Tibial artery (tissue), 4 donors: ENCODE measurements at regions not wholly inside any gene's neighbourhood (a gene's known extent, or its start where the extent isn't known, plus 50 kb on each side); places are given as distances from the start of the nearest gene placed in this dataset.

ENCODE experiments used
- DNase-seq, 2 donors: peaks; one replicate each; pipeline ENCODE4 v3.0.0-alpha.2; 2019
- H3K27ac ChIP-seq, 2 donors: fragments of 200-600 bp; sonication (generic) in 1 of 2; 1 replicate in 1 of 2; 2 replicates in 1 of 2; pipeline ENCODE4 v1.5.1; 2018 to 2019; ENCODE audit warnings: mild to moderate bottlenecking in 1 of 2
- H3K27me3 ChIP-seq, 2 donors: fragments of 200-600 bp; sonication (generic) in 1 of 2; one replicate each; pipeline versions ENCODE4 v1.5.1 to v1.6.0; 2016 to 2019
- H3K36me3 ChIP-seq, 3 donors: fragments of 200-600 bp; sonication (generic) in 2 of 3; one replicate each; pipeline ENCODE4 v1.5.1; 2016 to 2019; ENCODE audit warnings: mild to moderate bottlenecking in 2 of 3
- H3K4me1 ChIP-seq, 4 donors: fragments of 200-600 bp; sonication (generic) in 2 of 4; 1 replicate in 3 of 4; 2 replicates in 1 of 4; pipeline ENCODE4 v1.5.1; 2016 to 2019
- H3K4me3 ChIP-seq, 2 donors: fragments of 200-600 bp; sonication (generic) in 1 of 2; 1 replicate in 1 of 2; 2 replicates in 1 of 2; pipeline ENCODE4 v1.5.1; 2018 to 2019; ENCODE audit warnings: mild to moderate bottlenecking in 2 of 2
- H3K9me3 ChIP-seq, 3 donors: fragments of 200-600 bp; sonication (generic) in 1 of 3; one replicate each; pipeline ENCODE4 v1.5.1; 2016 to 2019
- CTCF ChIP-seq, 2 experiments: fragments of 200-600 bp in 1 of 2; fragments of 450-650 bp in 1 of 2; IDR thresholded peaks; one replicate each; pipeline ENCODE4 v1.5.1; 2017 to 2019; ENCODE audit warnings: antibody characterized with exemption in 2 of 2, mild to moderate bottlenecking in 1 of 2, moderate library complexity in 1 of 2
- intact Hi-C: fragments of 100-400 bp; cut with DNase I; formaldehyde crosslinking; loops from one replicate; pipeline ENCODE4 v1.15.0; 2023; ENCODE audit warnings: low total_unique reads

GRCh38 chr6:22435151-22435550, 134.2 kb upstream of the HDGFL1 start:
- no peak for TF ChIP-seq CTCF (IDR thresholded peaks at IDR 0.05)
- Histone ChIP-seq H3K4me3 (no peak overlapping the region), H3K4me1 (no peaks in the 10 kb centered on the region), H3K36me3 (no peaks in the 10 kb centered on the region), H3K9me3 (no peaks in the 10 kb centered on the region), H3K27me3 (no peaks in the 10 kb centered on the region), H3K27ac (no peak overlapping the region)
- no peak for DNase-seq
- intact Hi-C loops = no loop called here

- Histone ChIP-seq H3K9me3 (no peaks in the 10 kb centered on the region), H3K4me1 (no peaks in the 10 kb centered on the region), H3K4me3 (no peak overlapping the region), H3K27me3 (no peaks in the 10 kb centered on the region), H3K27ac (no peak overlapping the region), H3K36me3 (no peaks in the 10 kb centered on the region)
- TF ChIP-seq CTCF (IDR thresholded peaks at IDR 0.05) = no peak
- intact Hi-C loops = no loop called here
- no peak for DNase-seq
These were observed 133.2 kb upstream of the HDGFL1 start for GRCh38 chr6:22436134-22436533.

GRCh38 chr6:22437665-22438064, 131.7 kb upstream of the HDGFL1 start:
- no peak for TF ChIP-seq CTCF (IDR thresholded peaks at IDR 0.05)
- Histone ChIP-seq H3K4me1 (no peaks in the 10 kb centered on the region), H3K4me3 (no peak overlapping the region)

GRCh38 chr6:22442826-22443225, 126.5 kb upstream of the HDGFL1 start:
- Histone ChIP-seq H3K36me3 (no peaks in the 10 kb centered on the region), H3K4me3 (no peak overlapping the region), H3K9me3 (no peaks in the 10 kb centered on the region), H3K4me1 (peaks cover 0 to 12% (median 0%) of the 10 kb centered on the region in 4 donors), H3K27me3 (no peaks in the 10 kb centered on the region), H3K27ac (no peak overlapping the region)
- DNase-seq = no peak
- no peak for TF ChIP-seq CTCF (IDR thresholded peaks at IDR 0.05)
- intact Hi-C loops = no loop called here

More at GRCh38 chr6:22437665-22438064, 131.7 kb upstream of the HDGFL1 start:
- H3K27me3 ChIP-seq = no peaks in the 10 kb centered on the region
- no peak overlapping the region for H3K27ac ChIP-seq
- no peaks in the 10 kb centered on the region for H3K9me3 ChIP-seq
- no peaks in the 10 kb centered on the region for H3K36me3 ChIP-seq
- intact Hi-C loops = no loop called here
- no peak for DNase-seq

GRCh38 chr6:22444330-22444729, 125.0 kb upstream of the HDGFL1 start:
- DNase-seq = no peak
- H3K4me3 ChIP-seq = no peak overlapping the region
- no peak for TF ChIP-seq CTCF (IDR thresholded peaks at IDR 0.05)
- H3K27ac ChIP-seq = no peak overlapping the region
- intact Hi-C loops = no loop called here
- no peaks in the 10 kb centered on the region for H3K9me3 ChIP-seq
- no peaks in the 10 kb centered on the region for H3K36me3 ChIP-seq
- peaks cover 0 to 12% (median 0%) of the 10 kb centered on the region in 4 donors for H3K4me1 ChIP-seq
- no peaks in the 10 kb centered on the region for H3K27me3 ChIP-seq

- intact Hi-C loops = no loop called here
- Histone ChIP-seq H3K4me1 (peaks cover 0 to 12% (median 0%) of the 10 kb centered on the region in 4 donors), H3K36me3 (no peaks in the 10 kb centered on the region), H3K9me3 (no peaks in the 10 kb centered on the region), H3K27ac (no peak overlapping the region), H3K27me3 (no peaks in the 10 kb centered on the region), H3K4me3 (no peak overlapping the region)
- TF ChIP-seq CTCF (IDR thresholded peaks at IDR 0.05) = no peak
- DNase-seq = no peak
These were observed 123.4 kb upstream of the HDGFL1 start for GRCh38 chr6:22445946-22446345.
